Neural progenitor cell (in vitro differentiated cells): ENCODE measurements at regions not wholly inside any gene's neighbourhood (a gene's known extent, or its start where the extent isn't known, plus 50 kb on each side); places are given as distances from the start of the nearest gene placed in this dataset.

ENCODE experiments used
- CTCF ChIP-seq: fragments of 200-600 bp; sonication (generic); IDR thresholded peaks from 2 replicates; pipeline ENCODE4 v1.5.1; 2017; ENCODE audit warnings: antibody characterized with exemption, mild to moderate bottlenecking
- EZH2 ChIP-seq: fragments of 200-600 bp; sonication (generic); IDR thresholded peaks from 2 replicates; pipeline ENCODE4 v1.6.1; 2017; ENCODE audit warnings: antibody characterized with exemption, mild to moderate bottlenecking, moderate library complexity

GRCh38 chr3:988785-989184 is 104.0 kb upstream of the CNTN6 start:
- TF ChIP-seq CTCF = no peak
- TF ChIP-seq EZH2 = no peak
